CD4-positive, alpha-beta T cell treated with Interleukin-17A for 1 hour (primary cell): ENCODE measurements at regions not wholly inside any gene's neighbourhood (a gene's known extent, or its start where the extent isn't known, plus 50 kb on each side); places are given as distances from the start of the nearest gene placed in this dataset.

Source experiments
- DNase-seq: peaks from one replicate; pipeline ENCODE4 v3.0.0-alpha.2; 2020

- no peak for DNase-seq
These were observed 50.3 kb downstream of the NAV1 start for GRCh38 chr1:201589186-201589585.

GRCh38 chr1:201590474-201590873 lies 51.5 kb downstream of the NAV1 start:
- DNase-seq, result no peak

GRCh38 chr1:201591348-201591747 lies 52.4 kb downstream of the NAV1 start:
- DNase-seq, result no peak

GRCh38 chr1:201591981-201592380 lies 53.1 kb downstream of the NAV1 start:
- no peak for DNase-seq

DNA sequence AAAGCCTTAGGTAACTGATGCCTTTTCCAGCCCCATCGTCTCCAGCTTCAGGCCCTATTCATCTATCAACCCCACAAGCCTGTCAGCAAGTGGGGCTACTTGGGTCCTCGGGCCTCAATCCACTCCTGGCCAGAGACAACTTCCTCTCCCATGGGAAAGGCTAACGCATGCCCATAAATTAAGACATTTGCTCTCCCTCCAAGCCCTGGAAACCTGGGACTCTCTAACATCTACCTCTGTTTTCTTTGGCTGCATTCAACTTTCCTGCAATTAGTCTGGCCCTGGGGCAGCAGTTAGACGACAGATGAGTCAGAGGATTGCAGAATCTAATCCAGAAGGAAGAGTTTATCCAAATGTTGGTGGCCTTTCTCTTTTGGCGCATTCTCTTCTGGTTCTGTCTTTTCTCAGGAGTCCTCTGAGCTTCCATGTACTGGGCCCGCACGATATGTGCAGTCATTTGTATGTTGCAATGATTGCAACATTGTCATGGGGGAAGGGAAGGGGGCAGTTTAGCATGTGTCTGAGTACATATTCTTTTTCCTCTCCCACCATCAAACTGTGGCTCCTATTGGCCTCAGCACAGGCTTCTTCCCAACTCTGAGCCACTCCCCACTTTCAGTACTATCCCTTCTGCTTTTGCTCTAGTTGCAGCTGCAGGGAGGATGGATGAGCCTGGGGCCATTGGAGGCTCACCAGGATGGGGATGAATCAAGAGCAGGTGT lies 54.4 kb downstream of the NAV1 start:
- no peak for DNase-seq

DNA sequence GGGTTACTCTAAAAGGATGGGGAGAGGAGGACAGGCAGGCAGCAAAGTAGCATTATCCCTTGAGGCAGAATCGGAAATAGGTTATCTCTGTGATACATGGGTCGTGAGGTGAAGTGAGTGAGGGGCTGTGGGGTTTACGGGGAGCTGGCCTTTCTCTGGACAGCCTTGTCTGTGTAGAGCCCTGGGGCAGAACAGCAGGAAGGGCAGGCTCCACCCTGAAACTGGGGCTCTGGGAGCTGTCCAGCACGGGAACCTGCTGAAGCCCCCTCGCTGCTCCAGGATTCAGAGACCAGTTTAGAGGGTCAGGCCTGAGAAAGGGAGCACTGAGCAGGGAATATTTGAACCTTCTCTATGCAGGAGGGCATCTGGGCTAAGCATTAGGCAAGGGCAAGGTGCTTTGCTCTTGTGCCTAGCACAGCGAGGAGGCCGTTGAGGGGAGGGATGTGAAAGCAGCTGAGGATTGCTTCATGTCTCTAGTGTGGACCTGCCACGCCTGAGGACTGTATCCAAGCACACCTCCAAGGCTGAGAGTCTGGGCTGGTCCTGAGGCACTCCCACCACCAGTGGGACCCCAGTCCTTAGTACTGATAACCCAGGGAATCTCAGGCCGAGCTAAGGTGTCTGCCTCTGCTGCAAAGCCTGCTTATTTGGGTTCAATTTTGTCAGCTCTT lies 55.8 kb downstream of the NAV1 start:
- no peak for DNase-seq

DNA sequence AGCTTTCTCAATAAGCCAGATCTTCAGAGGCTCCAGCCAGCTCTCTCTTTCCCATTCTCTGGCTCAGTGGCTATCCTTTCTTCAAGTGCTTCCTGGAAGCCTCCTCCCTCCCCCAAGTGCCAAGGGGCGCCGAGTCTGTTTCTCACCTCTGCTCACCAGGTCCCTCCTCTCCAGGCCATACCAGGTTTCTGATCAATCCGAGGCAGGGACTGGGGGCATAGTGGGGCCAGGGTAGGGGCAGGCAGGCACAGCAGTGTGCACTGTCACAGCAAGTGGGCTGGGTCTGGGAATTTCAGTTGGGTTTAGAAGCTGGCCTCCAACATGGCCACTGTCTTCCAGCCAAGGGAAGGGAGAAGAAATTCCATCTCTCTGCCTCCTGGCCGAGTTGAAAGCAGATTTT lies 56.5 kb downstream of the NAV1 start:
- DNase-seq, result no peak

GRCh38 chr1:201596101-201596868 lies 57.4 kb downstream of the NAV1 start:
- DNase-seq, result no peak

DNA sequence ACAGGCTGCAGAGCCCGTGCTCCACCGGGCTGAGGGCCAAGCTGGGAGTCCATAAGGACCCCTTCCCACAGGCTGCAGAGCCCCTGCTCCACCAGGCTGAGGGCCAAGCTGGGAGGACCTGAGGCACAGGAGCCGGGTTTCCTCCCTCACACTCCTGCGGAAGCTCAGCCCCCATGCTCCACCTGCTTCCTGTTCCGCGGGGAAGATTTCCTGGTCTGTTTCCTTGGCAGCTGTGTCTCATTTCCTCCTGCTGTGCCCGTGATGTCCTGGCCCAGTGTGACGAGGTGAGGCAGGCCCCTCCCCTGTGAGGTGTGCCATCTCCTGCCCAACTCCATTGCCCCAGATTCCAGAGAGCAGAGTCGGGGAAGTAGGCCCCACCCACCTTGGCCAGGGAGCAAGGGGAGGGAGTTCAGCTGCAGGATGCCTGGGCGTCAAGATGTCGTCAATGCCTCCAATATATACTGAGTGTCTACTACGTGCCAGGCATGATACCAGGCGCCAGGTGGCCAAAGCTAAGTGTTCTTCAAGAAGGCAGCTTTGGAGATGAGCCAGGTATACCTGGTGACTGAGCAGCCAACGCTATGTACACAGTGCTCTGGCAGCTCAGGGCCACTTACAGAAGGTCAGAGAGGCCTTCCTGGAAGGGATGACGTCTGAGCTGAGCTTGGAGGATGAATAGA lies 58.8 kb downstream of the NAV1 start:
- DNase-seq, result no peak

DNA sequence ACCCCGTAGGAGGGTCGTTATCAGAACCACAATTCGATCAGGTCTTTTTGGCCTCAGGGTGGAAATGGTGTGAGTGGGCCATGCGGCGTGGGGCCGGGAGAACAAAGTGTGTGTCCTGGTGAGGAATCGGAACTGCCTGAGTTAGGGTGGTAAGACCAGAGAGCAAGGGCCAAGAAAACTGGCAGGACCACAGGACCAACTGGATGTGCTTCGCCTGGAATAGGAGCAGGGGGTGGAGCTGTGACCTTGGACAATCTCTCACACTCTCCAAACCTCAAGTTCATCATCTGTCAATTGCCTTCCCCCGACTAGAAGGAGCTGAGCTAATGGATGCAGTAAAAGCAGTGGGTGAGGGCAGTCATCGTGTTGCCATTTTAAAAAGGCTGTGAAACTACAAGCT lies 59.5 kb downstream of the NAV1 start:
- DNase-seq, result no peak

GRCh38 chr1:201598973-201599372 lies 60.0 kb downstream of the NAV1 start:
- no peak for DNase-seq

DNA sequence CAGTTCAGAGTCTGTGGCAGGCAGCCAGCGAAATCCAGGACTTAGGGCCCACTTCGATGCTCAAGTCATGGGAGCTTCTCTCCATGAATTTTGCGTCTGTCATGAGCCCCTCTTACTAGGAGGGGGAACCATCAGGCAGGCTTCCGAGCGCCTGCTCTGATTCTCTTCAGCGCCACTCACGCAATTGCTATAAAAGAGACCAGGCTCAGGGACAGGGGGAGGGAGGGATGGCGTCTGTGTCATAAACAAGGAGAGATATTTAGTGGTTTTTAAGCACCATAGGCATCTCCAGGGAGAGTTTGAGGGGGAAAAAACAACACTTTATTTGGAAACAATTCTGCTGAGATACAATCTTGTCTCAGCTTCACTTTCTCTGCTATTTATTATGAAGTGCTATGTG lies 60.6 kb downstream of the NAV1 start:
- DNase-seq, result no peak

DNA sequence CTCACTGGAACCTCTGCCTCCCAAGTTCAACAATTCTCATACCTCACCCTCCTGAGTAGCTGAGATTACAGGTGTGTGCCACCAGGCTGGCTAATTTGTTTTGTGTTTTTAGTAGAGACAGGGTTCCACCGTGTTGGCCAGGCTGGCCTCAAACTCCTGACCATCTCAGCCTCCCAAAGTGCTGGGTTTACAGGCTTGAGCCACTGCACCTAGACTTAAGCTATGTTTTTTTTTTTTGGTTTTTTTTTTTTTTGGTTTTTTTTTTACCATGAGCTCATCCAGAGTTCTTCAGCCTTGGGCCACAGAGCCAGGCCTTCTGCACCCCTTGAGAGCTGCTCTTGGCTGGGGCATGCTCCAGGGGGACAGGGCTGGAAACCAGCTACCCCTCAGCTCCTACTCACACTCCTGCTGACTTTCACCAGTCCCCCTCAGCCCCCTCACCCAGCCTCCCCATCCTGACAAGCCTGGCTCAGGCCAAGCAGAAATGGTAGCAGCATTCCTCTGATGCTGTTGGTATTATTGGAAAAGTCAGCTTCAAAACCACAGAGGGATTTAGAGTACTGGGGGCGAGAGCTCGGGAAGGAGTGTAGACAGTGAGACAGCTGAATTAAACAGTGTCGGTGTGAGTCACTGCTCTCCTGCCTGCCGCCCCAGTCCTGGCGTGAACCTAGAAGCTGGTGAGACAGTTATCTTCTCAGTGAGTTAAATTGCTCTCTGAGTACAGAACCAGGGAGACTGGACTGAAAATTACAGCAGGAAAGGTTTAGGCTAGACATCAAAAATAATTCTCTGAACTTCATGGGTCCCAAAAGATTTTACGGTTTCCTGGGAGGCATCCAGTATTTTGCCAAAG lies 63.7 kb downstream of the NAV1 start:
- DNase-seq, result no peak

DNA sequence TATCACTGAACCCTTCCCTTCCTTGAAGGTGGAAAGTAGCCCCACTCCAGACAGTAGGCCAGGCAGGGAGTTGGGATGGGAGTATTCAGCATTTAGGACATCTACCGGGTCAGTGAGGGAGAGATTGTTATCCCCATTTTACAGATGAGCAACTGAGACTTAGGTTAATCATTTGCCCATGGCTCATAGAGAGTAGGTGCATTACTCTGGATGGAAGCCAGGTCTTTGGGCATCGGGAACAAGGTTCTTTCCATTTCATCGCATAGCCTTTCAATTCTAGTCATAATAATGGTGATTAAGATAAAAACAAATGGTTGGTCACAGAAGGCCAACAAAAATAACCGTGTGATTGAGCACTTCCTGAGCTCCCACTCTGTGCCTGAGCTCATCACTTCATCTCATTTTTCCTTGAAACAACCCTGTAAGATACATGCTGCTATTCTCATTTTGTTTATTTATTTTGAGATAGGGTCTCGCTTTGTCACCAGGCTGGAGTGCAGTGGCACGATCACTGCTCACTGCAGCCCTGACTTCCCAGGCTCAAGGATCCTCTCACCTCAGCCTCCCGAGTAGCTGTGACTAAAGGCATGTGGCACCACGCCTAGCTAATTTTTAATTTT lies 64.8 kb downstream of the NAV1 start:
- DNase-seq, result no peak

- no peak for DNase-seq
These were observed 66.6 kb downstream of the NAV1 start for GRCh38 chr1:201605385-201606010.

- DNase-seq, result no peak
These were observed 67.2 kb downstream of the NAV1 start for GRCh38 chr1:201606096-201606495.

DNA sequence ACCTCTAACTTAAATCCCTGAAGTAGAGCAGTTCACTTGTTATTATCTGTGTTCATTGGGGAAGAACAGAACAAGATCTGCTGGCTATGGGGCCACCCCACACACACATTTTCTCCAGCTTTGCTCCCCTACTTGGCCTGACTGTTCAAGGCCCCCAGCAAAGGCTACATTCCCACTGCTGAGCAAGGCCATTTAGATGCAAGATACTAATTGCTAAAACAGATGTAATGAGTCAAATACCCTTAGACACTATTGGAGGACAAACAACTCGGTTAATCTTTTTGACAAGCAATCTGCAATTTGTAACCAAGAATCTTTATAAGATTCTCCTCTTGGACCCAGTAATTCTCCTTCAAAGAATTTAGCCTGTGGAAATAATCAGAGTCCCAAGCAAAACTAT lies 67.7 kb downstream of the NAV1 start:
- no peak for DNase-seq

DNA sequence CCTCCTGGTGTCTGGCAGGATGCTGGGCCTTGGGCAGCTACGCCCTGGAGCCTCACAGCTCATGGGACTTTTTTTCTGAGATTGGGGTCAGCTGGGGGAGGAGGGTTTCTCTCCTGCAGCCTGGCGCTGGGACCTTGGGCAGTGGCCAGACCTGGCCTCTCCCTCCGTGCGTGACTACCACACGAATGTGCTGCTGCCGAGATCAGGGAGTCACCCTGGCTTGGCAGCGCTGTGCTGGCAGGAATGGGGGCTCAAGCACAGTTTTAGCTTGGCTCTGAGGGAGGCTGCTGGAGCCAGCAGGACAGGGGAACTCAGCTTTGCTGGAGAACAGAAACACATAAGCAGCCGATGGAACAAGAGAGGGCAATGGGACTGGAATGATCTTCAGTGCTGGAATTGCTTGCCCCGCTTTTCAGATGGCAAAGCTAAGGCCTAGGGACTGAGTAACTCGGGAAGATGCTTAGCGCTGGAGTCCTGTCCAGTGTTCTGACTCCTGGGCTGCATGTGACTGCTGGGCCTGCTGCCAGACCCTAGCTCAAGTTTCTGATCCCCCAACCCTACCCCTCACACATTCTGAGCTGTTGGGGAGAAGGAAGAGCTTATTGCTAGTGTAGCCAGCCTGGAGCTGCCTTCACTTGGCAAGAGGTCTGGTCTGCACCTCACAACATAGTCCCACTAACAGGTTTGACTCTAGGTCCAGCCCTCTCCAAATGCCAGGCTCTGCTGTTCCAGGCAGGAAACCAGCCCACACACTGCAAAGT lies 69.9 kb downstream of the NAV1 start:
- DNase-seq, result no peak

GRCh38 chr1:201609661-201610318 lies 70.9 kb downstream of the NAV1 start:
- DNase-seq, result no peak

GRCh38 chr1:201610858-201611257 lies 71.9 kb downstream of the NAV1 start:
- DNase-seq, result no peak
